ENCODE measurements at regions not wholly inside any gene's neighbourhood (a gene's known extent, or its start where the extent isn't known, plus 50 kb on each side); places are given as distances from the start of the nearest gene placed in this dataset.

DNA sequence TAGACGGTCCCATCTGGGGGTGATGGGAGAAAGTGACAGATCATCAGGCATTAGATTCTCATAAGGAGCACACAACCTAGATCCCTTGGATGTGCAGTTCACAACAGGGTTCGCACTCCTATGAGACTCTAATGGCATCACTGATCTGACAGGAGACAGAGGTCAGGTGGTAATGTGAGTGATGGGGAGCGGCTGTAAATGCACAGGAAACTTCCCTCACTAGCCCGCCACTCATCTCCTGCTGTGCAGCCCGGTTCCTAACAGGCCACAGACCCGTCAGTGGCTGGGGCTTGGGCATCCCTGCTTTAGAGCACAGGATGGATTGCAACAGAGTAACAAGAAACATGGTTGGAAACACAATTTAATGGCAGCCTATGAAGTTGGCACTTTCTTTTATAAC is 172.6 kb upstream of the VCX3A start:
- TF ChIP-seq EZH2phosphoT487 (IDR thresholded peaks at IDR 0.05; ENCODE audit: borderline replicate concordance, low read length), result no peak
- TF ChIP-seq, protein P1, sequence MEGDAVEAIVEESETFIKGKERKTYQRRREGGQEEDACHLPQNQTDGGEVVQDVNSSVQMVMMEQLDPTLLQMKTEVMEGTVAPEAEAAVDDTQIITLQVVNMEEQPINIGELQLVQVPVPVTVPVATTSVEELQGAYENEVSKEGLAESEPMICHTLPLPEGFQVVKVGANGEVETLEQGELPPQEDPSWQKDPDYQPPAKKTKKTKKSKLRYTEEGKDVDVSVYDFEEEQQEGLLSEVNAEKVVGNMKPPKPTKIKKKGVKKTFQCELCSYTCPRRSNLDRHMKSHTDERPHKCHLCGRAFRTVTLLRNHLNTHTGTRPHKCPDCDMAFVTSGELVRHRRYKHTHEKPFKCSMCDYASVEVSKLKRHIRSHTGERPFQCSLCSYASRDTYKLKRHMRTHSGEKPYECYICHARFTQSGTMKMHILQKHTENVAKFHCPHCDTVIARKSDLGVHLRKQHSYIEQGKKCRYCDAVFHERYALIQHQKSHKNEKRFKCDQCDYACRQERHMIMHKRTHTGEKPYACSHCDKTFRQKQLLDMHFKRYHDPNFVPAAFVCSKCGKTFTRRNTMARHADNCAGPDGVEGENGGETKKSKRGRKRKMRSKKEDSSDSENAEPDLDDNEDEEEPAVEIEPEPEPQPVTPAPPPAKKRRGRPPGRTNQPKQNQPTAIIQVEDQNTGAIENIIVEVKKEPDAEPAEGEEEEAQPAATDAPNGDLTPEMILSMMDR (IDR thresholded peaks at IDR 0.05; ENCODE audit: low read depth, low read length, poor library complexity, severe bottlenecking), result no peak
